ENCODE measurements at regions not wholly inside any gene's neighbourhood (a gene's known extent, or its start where the extent isn't known, plus 50 kb on each side); places are given as distances from the start of the nearest gene placed in this dataset.

DNA sequence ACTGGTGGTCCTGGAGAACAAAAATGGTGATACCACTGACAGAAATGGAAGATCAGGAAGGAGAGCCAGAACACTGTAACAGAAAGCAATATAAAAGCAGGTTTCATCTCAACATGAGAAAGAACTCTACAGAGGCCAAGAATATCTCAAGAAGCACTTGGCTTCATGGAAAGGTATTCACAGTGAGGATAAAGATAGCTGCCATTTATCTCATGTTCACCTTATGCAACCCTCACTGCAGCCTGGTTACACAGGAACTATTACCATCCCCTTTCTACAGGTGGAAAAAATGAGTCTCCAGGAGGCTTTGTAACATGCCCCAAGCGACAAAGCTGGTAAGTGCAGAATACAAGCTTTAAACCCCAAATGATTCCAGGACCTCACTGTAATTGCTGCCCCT, 606.1 kb upstream of the CADM1 start:
- intact Hi-C loops (cut with DNase I): no loop called here
- DNase-seq (ENCODE audit: low spot score): no peak
- Histone ChIP-seq H3K36me3 (no peaks in the 10 kb centered on the region), H3K4me3 (no peak overlapping the region), H3K27ac (no peak overlapping the region), H3K4me1 (replicated peaks) (no peaks in the 10 kb centered on the region), H3K27me3 (replicated peaks; ENCODE audit: insufficient read depth) (peaks cover 4% of the 10 kb centered on the region), H3K9me3 (no peaks in the 10 kb centered on the region)
- 93% methylated on average over 1 of the region's 1 CpG for WGBS
- TF ChIP-seq POLR2AphosphoS5 (IDR thresholded peaks at IDR 0.05): no peak
- TF ChIP-seq, protein P1, sequence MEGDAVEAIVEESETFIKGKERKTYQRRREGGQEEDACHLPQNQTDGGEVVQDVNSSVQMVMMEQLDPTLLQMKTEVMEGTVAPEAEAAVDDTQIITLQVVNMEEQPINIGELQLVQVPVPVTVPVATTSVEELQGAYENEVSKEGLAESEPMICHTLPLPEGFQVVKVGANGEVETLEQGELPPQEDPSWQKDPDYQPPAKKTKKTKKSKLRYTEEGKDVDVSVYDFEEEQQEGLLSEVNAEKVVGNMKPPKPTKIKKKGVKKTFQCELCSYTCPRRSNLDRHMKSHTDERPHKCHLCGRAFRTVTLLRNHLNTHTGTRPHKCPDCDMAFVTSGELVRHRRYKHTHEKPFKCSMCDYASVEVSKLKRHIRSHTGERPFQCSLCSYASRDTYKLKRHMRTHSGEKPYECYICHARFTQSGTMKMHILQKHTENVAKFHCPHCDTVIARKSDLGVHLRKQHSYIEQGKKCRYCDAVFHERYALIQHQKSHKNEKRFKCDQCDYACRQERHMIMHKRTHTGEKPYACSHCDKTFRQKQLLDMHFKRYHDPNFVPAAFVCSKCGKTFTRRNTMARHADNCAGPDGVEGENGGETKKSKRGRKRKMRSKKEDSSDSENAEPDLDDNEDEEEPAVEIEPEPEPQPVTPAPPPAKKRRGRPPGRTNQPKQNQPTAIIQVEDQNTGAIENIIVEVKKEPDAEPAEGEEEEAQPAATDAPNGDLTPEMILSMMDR (IDR thresholded peaks at IDR 0.05): no peak
- TF ChIP-seq POLR2A (IDR thresholded peaks at IDR 0.05): no peak

DNA sequence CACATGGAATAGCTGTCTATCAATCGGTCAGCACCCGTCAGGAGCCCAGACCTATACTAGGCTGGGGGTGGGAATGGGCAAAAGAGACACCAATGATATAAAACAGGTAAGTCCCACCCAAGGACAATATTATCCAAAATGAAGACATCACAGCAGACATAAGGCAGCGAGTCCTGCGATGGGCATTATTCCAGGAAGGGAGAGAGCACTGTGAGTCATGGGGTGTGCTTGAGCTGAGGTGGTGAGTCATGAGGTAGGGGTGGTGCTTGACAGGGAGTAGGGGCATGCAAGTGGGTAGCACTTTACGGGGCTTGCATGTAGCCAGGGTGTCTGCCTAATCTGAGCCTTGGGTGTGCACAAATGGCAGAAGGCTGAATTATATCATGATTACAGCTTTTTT, 605.0 kb upstream of the CADM1 start:
- DNase-seq (ENCODE audit: low spot score): no peak
- Histone ChIP-seq H3K27me3 (replicated peaks; ENCODE audit: insufficient read depth) (peaks cover 4% of the 10 kb centered on the region), H3K27ac (no peak overlapping the region), H3K9me3 (no peaks in the 10 kb centered on the region), H3K36me3 (no peaks in the 10 kb centered on the region), H3K4me1 (replicated peaks) (no peaks in the 10 kb centered on the region), H3K4me3 (no peak overlapping the region)
- TF ChIP-seq POLR2A (IDR thresholded peaks at IDR 0.05) (no peak), POLR2AphosphoS5 (IDR thresholded peaks at IDR 0.05) (no peak)
- TF ChIP-seq, protein P1 (IDR thresholded peaks at IDR 0.05): no peak
- intact Hi-C loops (cut with DNase I): no loop called here
- WGBS: 90% methylated on average over 5 of the region's 5 CpGs

DNA sequence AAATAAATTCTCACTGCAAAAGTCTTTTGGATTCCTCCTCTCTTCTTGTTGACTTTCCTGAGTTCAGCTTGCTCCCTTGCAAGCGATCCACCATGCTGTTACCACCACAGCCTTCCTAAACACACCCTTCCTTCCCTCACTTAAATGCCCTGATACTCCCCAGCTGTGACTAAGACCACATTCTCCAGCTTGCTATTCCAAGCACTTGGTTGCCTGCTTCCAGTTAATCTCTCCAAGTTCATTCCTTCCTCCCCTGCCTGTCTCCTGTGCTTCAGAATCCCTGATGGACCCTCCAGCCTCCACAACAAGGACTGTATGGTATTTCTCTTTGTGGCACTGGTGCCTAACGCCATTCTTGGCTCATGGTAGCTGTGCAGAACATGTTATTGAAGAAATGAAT, 603.9 kb upstream of the CADM1 start:
- no peak for DNase-seq (ENCODE audit: low spot score)
- Histone ChIP-seq H3K27me3 (replicated peaks; ENCODE audit: insufficient read depth) (peaks cover 4% of the 10 kb centered on the region), H3K27ac (no peak overlapping the region), H3K4me3 (no peak overlapping the region), H3K36me3 (no peaks in the 10 kb centered on the region), H3K9me3 (no peaks in the 10 kb centered on the region), H3K4me1 (replicated peaks) (no peaks in the 10 kb centered on the region)
- intact Hi-C loops (cut with DNase I): no loop called here
- TF ChIP-seq POLR2A (IDR thresholded peaks at IDR 0.05) (no peak), POLR2AphosphoS5 (IDR thresholded peaks at IDR 0.05) (no peak)
- TF ChIP-seq, protein P1 (IDR thresholded peaks at IDR 0.05): no peak
- WGBS: 68% methylated on average over 2 of the region's 2 CpGs

GRCh38 chr11:116107229-116107628, 603.0 kb upstream of the CADM1 start:
- H3K27ac ChIP-seq: no peak overlapping the region
- no peaks in the 10 kb centered on the region for H3K9me3 ChIP-seq
- H3K4me3 ChIP-seq: no peak overlapping the region
- no peak for DNase-seq (ENCODE audit: low spot score)
- peaks cover 4% of the 10 kb centered on the region for H3K27me3 ChIP-seq (replicated peaks; ENCODE audit: insufficient read depth)
- TF ChIP-seq, protein P1 (IDR thresholded peaks at IDR 0.05): no peak
- no peak for TF ChIP-seq POLR2AphosphoS5 (IDR thresholded peaks at IDR 0.05)
- TF ChIP-seq POLR2A (IDR thresholded peaks at IDR 0.05): no peak
- intact Hi-C loops (cut with DNase I): no loop called here
- 91% methylated on average over 3 of the region's 3 CpGs for WGBS
- no peaks in the 10 kb centered on the region for H3K4me1 ChIP-seq (replicated peaks)
- no peaks in the 10 kb centered on the region for H3K36me3 ChIP-seq

GRCh38 chr11:116104498-116105174, 600.4 kb upstream of the CADM1 start:
- intact Hi-C loops (cut with DNase I): no loop called here
- 74% methylated on average over 4 of the region's 4 CpGs for WGBS

More at GRCh38 chr11:116104498-116105174, 600.4 kb upstream of the CADM1 start:
- Histone ChIP-seq H3K27me3 (replicated peaks; ENCODE audit: insufficient read depth) (peaks cover 4% of the 10 kb centered on the region), H3K4me1 (replicated peaks) (no peaks in the 10 kb centered on the region), H3K9me3 (no peaks in the 10 kb centered on the region), H3K36me3 (no peaks in the 10 kb centered on the region), H3K27ac (no peak overlapping the region), H3K4me3 (no peak overlapping the region)
- no peak for DNase-seq (ENCODE audit: low spot score)
- TF ChIP-seq, protein P1 (IDR thresholded peaks at IDR 0.05): no peak
- TF ChIP-seq POLR2A (IDR thresholded peaks at IDR 0.05) (no peak), POLR2AphosphoS5 (IDR thresholded peaks at IDR 0.05) (no peak)

Measured in prostate gland (tissue), 2 donors.